ENCODE measurements at regions not wholly inside any gene's neighbourhood (a gene's known extent, or its start where the extent isn't known, plus 50 kb on each side); places are given as distances from the start of the nearest gene placed in this dataset.

DNA sequence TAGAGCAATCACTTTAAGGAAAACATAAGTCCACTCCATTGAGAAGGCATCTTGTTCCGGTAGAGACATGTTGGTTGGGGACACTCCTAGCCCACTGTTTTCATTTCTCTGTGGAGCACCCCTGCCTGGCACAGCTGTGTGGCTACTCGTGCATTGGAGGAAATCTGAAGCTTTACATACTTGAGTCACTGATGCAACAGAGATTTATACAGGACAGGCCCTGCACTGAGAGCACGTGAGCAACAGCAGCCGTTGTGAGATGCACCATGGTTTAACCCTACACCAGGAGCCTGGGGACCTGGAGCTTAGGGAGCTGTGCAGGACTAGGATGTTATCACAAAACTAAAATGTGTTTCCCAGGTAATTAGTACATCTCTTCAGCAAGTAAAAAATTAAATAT, 230.7 kb upstream of the IRX1 start:
- DNase-seq (ENCODE audit: low spot score) (no peak), ATAC-seq (ENCODE audit: low FRiP score) (no peak)
- TF ChIP-seq, protein P1, sequence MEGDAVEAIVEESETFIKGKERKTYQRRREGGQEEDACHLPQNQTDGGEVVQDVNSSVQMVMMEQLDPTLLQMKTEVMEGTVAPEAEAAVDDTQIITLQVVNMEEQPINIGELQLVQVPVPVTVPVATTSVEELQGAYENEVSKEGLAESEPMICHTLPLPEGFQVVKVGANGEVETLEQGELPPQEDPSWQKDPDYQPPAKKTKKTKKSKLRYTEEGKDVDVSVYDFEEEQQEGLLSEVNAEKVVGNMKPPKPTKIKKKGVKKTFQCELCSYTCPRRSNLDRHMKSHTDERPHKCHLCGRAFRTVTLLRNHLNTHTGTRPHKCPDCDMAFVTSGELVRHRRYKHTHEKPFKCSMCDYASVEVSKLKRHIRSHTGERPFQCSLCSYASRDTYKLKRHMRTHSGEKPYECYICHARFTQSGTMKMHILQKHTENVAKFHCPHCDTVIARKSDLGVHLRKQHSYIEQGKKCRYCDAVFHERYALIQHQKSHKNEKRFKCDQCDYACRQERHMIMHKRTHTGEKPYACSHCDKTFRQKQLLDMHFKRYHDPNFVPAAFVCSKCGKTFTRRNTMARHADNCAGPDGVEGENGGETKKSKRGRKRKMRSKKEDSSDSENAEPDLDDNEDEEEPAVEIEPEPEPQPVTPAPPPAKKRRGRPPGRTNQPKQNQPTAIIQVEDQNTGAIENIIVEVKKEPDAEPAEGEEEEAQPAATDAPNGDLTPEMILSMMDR (IDR thresholded peaks at IDR 0.05) = no peak

DNA sequence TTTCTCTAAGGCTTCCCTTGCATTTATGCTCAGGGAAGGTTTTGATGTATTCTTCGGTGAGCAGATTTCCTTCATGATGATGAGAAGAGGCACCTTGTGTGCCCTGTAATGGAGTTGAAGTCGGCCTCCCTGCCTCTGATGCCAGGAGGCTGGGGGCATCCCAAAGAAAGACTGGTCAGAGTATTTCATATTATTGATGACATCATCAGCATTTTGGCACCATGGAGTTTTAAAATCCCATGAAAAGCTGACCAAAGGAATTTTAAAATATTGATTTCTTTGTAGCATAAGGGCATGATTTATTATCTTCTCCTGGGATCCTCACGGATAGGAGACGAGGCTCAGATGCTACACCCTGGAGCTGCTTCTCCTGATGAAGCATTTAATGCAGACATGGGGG, 231.2 kb upstream of the IRX1 start:
- ATAC-seq (ENCODE audit: low FRiP score) (no peak), DNase-seq (ENCODE audit: low spot score) (no peak)
- TF ChIP-seq, protein P1 (IDR thresholded peaks at IDR 0.05) = no peak

DNA sequence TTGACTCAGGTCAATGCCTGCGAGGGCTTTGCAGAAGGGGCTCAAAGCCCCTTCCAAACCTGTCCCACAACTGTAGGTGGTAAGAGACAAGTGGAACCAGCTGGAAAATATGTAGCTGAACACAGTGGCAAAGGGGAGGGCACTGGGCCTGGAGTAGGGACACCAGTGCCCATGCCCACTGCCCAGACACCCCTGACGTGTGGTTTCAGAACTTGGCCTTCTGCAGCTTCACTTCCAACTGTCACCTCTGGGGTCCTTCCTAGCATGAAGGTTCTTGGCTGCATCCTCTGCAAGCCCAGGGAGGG, 233.1 kb upstream of the IRX1 start:
- ATAC-seq (ENCODE audit: low FRiP score) = no peak
- TF ChIP-seq, protein P1 (IDR thresholded peaks at IDR 0.05) = no peak
- no peak for DNase-seq (ENCODE audit: low spot score)

DNA sequence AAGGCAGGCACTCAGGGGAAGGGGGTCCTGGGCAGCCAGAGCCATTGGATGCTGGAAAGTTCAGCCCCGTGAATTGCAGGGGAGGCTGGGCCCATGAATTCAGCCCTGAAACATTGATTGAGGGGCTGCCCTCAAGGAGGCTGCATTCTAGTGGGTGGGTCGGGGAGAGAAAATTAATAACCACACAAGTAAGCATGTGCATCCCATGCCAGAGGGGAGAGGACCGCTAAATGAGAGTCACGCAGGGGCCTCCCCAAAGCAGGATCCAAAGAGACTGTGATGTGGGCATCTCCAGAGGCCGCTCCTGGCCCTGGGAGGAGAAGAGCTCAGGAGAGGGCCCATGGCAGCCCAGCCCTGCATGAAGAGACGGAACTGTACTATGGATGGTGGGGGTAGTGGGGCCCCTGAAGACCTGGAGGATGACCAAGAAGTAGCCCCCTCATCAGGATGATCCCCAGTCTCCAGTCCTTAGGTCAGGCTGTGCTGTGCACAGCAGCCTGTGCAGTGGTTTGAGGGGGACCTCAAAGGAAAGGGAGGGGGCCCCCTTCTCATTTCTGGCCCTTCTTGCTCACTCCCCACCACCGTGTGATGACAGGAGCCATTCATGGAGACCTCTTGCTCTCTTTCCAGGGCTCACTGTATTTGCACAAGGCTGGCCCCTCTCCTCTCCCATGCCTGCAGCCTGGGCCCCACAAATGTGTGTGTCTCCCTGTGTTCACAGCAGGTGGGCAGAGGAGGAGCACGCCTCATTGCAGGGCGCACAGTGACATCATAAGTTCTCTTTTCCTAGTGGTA, 233.6 kb upstream of the IRX1 start:
- TF ChIP-seq, protein P1 (IDR thresholded peaks at IDR 0.05) = no peak
- ATAC-seq (ENCODE audit: low FRiP score) (no peak), DNase-seq (ENCODE audit: low spot score) (no peak)

DNA sequence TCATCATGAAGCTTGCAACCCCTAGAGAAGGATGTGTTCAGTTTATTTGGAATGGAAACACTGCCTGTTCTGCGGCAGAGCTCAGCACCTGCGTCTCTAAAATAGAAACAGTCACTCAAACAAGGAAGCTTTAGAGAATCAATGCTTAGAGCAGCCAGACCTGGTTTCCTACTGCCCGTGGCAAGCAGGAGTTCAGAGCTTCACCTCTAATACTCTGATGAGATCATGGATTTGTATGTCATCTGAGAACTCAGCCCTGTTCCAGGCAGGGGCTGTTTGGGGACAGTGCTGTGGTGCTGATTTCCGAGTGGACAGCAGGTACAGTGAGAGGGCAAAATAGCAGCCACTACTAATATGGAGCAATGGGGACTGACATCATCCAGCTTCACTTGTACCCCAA, 236.0 kb upstream of the IRX1 start:
- DNase-seq (ENCODE audit: low spot score) = no peak
- ATAC-seq (ENCODE audit: low FRiP score) = no peak
- TF ChIP-seq, protein P1 (IDR thresholded peaks at IDR 0.05) = no peak

DNA sequence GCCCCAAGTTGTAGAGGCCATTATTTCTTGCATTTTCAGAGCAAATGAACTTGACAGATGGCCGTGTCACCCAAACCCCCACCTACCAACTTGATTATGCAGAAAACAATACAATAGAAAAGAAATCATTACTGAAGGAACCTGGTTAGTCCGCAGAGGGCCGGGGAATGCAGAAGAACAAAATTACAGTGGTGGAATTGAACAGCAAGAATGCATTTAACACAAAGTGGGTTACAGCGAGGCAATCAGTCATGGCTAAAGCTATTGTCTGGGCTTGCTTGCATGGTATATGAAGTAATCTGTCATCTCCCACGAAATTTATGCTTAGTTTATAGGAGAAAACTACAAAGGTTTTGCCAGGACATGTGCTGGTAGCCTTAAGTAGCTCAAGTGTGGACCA, 238.3 kb upstream of the IRX1 start:
- TF ChIP-seq, protein P1 (IDR thresholded peaks at IDR 0.05) = no peak
- no peak for ATAC-seq (ENCODE audit: low FRiP score)
- no peak for DNase-seq (ENCODE audit: low spot score)

DNA sequence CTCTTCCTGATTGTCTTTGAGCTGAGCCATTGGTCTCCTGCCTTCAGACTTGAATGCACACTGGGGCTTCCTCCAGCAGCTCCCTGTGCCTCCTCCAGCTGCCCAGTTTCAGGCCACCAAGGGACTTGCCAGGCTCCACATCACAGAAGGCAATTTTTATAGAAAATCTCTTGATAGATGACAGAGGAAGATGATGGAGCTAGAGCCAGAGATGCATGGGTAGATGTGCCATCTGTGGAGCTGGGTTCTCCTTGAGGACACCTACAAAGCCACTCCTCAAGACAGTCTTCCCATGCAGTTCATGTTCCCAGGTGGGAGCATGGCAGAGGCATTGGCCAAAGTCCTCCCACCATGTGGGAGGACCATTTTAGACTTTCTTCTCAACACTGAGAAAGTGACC, 239.6 kb upstream of the IRX1 start:
- DNase-seq (ENCODE audit: low spot score) = no peak
- ATAC-seq (ENCODE audit: low FRiP score) = no peak
- TF ChIP-seq, protein P1 (IDR thresholded peaks at IDR 0.05) = no peak
